ENCODE measurements at regions not wholly inside any gene's neighbourhood (a gene's known extent, or its start where the extent isn't known, plus 50 kb on each side); places are given as distances from the start of the nearest gene placed in this dataset.
"Not testable (repeated sequence)": the region's sequence is repeated elsewhere in the genome, so short reads cannot be mapped to it uniquely, and the experiment has no call there.

DNA sequence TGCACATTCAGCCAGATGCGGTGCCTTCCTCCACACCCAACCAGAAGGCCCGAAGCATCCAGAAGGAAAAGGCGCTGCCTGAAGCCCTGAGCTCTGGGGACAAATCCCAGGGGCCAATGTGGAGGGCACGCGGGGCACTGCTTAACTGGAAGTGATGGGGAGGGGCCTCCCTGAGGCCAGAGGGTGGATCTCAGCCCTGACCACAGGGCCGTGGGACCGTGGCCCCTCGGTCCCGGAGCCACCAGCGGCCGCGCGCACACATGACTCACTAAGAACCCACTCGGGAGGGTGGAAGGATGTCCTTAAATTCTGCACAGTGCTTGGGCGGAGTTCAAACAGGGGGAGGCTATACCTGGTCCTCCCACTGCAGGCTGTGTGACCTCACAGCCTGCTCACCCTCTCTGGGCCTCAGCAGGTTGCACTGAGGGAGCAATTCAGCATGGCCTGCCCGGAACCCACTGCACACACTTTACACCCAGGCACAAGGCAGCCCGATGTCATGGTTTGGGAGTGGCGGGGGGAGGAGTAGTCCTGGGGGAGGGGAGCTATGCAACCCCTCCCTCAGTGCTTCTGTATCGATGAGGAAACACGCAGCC is 89.5 kb downstream of the RFLNA start:
- DNase-seq (ENCODE audit: low read depth in 2 of 2), result no peak

DNA sequence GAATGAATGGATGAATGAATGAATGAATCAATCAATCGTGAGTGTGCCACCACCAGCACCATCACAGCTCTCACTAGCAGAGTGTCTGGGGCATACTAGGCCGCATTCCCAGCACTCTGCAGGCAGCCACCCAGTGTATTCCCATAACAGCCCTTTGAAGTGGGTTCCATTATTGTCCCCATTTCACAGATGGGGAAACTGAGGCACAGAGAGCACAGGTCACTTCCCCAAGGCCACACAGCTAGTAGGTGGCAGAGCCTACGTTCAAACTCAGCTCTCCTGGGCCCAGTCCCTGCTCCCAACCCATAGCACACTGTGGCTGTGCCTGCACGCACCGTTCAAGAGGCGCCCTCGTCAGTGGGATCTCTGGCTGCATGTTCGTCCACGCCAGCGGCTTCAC is 88.1 kb downstream of the RFLNA start:
- DNase-seq (ENCODE audit: low read depth in 2 of 2), result no peak

GRCh38 chr12:124381456-124382296 is 86.8 kb downstream of the RFLNA start:
- no peak for DNase-seq (ENCODE audit: low read depth in 2 of 2)

- no peak for DNase-seq (ENCODE audit: low read depth in 2 of 2)
Observed at GRCh38 chr12:124380796-124381455, 86.0 kb downstream of the RFLNA start.

DNA sequence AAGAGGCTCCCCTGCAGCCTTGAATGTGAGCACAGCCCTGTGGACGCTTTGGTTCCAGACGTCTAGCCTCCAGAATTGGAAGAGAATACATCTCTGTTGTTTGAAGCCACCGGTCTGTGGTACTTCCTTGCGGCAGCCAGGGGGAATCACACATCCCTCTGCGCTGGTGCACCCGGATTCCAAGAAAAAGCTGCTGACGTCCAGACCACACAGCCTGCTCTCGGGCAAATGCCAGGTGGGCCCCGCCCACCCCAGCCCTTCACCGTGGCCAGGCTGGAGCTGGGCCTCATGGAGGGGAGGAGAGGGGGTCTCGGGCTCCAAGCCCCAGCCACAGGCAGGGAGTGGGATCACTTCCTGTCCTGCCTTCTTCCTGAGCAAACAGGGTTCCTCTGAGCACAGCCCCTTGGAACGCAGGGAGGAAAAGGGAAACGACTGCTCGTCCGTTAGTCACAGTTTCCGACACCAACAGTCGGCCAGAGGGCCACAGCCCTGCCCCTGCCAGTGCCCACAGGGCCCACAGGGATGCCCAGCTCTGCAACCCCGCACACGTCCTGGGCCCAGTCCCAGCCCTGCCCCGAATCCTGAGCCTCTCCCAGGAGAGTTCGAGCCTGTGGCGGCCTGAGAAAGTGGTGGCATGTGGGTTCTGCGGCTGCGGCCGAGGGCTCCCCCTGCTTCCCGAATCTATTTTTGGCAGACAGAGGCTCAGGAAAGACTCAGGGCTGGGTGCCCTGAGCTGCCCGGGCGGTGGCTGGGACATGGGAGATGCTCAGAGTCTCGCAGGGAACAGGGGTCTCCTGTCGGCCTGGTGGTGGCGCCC is 85.3 kb downstream of the RFLNA start:
- no peak for DNase-seq (ENCODE audit: low read depth in 2 of 2)

DNA sequence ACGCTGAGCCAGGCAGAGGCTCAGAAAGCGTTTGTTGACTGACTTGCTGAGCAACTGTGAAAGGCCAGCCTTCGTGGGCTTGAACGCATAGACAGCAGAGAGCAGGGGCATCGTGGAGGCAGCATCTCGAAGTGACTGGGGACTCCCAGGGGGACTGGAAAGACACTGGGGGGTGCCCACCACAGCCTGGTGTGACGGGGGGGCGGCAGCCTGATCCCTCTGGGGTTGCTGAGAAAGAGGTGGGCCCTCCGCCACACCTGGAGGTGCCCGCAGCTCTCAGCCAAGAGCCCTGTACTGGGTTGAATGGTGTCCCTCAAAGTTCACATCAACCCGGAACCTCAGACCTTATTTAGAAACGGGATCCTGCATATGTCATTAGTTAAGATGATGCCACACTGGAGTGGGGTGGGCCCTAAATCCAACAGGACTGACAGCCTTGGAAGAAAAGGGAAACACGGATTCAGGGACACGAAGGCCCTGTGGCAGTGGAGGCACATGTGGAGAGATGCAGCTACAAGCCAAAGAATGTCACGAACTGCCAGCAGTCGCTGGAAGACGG is 84.6 kb downstream of the RFLNA start:
- DNase-seq (ENCODE audit: low read depth in 2 of 2), result no peak

GRCh38 chr12:124378926-124379325 is 84.0 kb downstream of the RFLNA start:
- DNase-seq (ENCODE audit: low read depth in 2 of 2), result no peak

DNA sequence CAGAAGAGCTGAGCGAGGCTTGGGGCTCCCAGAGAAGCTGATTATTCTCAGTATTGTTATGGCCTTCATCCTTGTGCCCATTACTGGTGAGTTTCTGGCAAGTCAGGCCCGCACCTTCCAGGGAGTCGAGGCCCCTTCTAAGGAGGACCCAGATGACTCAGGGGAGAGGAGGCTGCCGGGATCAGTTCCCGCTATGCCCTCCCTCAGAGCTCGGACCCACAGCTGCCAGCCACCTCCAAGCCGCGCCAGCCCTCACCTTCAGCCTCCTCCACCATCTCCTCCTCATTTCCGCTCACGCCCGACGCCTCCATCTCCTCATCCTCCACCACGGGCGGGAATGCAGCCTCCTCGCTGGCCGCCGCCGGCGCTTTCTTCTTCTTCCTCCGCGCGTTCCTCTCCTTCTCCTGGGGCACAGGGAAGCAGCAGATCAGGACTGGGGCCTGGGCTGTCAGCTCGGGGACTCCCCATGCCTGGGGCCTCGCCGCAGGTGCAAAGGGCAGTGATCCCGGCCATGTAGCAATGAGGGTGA is 83.2 kb downstream of the RFLNA start:
- no peak for DNase-seq (ENCODE audit: low read depth in 2 of 2)

GRCh38 chr12:124376435-124376834 is 81.5 kb downstream of the RFLNA start:
- no peak for DNase-seq (ENCODE audit: low read depth in 2 of 2)

DNA sequence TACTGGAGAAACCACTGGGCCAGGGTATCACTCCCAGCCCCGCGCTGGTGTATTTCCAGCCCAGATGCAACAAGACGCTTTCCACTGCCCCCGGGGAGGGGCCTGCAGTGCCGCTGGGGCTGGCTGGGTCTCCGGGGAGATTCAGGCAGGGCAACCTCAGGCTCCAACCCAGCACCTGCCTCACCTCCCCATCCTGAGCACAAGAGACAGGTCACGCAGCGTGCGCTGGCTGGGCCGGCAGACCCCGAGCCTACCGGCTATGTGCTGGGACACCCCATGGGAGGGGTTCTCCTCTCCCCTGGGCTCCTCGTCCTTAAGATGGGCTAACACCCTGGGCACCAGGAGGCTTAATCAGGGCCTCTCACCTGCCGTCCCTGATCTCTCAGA is 80.9 kb downstream of the RFLNA start:
- DNase-seq (ENCODE audit: low read depth in 2 of 2), result no peak

- no peak for DNase-seq (ENCODE audit: low read depth in 2 of 2)
Observed at GRCh38 chr12:124375141-124375788, 80.4 kb downstream of the RFLNA start.

- DNase-seq (ENCODE audit: low read depth in 2 of 2), result no peak
Observed at GRCh38 chr12:124374567-124374966, 79.7 kb downstream of the RFLNA start.

GRCh38 chr12:124374147-124374546 is 79.3 kb downstream of the RFLNA start:
- DNase-seq (ENCODE audit: low read depth in 2 of 2), result no peak

DNA sequence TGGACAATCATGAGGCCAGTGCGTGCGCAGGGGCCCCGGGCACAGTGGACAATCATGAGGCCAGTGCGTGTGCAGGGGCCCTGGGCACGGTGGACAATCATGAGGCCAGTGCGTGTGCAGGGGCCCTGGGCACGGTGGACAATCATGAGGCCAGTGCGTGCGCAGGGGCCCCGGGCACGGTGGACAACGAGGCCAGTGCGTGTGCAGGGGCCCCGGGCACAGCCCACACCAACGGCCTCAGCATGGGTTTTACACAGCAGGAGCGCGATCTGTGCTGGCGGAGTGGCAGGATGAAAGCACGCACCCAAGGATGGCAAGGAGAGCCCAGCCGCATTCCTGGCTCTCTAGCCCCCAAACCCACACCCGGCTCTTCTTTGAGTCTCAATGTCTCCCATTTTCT is 78.8 kb downstream of the RFLNA start:
- DNase-seq (ENCODE audit: low read depth in 2 of 2), result not testable (repeated sequence)

- DNase-seq (ENCODE audit: low read depth in 2 of 2), result no peak
Observed at GRCh38 chr12:124372831-124373230, 77.9 kb downstream of the RFLNA start.

DNA sequence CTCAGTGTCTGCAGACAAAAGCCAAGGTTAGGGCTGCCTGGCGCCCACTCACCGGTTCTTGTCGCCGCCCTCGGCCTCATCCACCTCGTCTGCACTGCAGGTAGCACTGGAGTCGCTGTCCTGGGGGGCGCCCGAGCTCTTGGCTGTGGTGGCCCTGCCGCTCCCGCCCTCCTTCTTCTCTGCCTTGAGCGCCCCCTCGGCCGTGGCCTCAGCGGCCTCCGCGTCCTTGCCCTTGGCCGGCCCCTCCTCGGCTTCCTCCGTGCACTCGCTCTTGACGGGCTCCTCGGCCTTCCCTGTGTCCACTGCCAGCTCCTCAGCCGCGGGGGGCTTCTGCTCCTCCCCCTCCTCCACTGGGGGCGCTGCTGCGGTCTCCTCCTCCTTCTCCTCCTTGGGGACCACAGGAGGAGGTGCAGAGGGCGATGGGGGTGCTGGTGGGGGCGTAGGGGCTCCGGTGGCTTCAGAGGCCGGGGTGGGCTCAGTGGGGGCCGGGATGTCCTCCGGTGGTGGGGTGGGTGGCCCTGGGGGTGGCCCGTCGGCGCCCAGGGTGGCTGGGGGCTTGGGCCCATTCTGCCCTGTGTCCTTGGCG is 77.2 kb downstream of the RFLNA start:
- no peak for DNase-seq (ENCODE audit: low read depth in 2 of 2)

GRCh38 chr12:124371366-124371765 is 76.5 kb downstream of the RFLNA start:
- DNase-seq (ENCODE audit: low read depth in 2 of 2), result no peak

DNA sequence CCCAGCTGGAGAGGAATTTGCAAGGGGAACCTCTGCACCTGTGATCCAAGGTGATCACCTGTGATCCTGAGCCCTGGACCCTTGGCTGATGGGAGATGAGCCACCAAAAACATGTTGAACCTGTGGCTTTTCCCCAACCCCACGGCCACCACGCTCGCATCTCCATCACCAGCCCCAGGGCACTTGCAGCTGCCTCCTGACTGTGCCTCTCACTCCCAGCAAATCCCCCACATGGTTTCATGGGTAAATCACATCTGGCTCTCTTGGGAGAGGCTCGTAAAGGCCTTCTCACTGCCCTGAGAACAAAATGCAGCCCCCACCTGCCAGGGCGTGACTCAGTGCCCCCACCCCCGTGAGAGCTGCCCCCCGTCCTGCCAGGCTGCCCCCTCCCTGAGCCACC is 76.0 kb downstream of the RFLNA start:
- no peak for DNase-seq (ENCODE audit: low read depth in 2 of 2)

GRCh38 chr12:124370384-124370783 is 75.5 kb downstream of the RFLNA start:
- DNase-seq (ENCODE audit: low read depth in 2 of 2), result no peak

DNA sequence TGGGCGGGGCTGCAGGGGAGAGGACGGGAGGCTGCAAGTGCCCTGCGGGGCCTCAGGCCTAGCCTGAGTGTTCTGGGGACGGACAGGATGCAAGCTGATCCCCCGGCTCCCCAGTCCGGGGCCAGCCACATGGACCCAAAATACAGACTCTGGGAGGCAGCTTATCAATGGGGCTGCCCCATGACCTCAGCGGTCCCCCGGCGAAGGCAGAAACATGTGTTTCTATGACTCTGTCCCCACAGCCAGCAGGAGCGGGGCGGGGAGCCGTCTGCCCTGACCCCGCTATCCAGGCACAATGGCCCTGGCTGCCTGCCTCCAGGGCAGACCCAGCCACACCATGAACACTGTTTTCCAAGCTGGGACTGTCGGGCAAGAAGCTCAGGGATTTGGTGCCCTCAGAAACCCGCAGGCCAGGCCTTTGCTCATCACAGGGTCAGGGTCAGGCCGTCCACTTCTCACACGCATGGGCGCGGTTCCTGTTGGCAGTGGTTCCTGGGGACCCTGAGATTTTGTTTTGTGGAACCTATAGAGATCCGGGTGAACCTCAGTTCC is 75.0 kb downstream of the RFLNA start:
- no peak for DNase-seq (ENCODE audit: low read depth in 2 of 2)

Data from stimulated activated CD4-positive, alpha-beta T cell treated with anti-CD3 and anti-CD28 coated beads, Interleukin-15, amount 100 ng/mL, for 48 hours (primary cell).